Left colon (tissue), 2 donors: ENCODE measurements at regions not wholly inside any gene's neighbourhood (a gene's known extent, or its start where the extent isn't known, plus 50 kb on each side); places are given as distances from the start of the nearest gene placed in this dataset.
A peak's percentile ranks its signal among the peaks of the same experiment; 100 is the strongest.
"Not testable (repeated sequence)": the region's sequence is repeated elsewhere in the genome, so short reads cannot be mapped to it uniquely, and the experiment has no call there.

ENCODE experiments used
- ATAC-seq: fragments of 200-7000 bp; cut with Tn5 transposase; one replicate; pipeline ENCODE4 v1.9.1; 2020; ENCODE audit warnings: mild to moderate bottlenecking, moderate library complexity
- DNase-seq, 2 donors: peaks; one replicate each; pipeline ENCODE4 v3.0.0-alpha.2; 2020
- intact Hi-C, 2 donors: fragments of 100-400 bp; cut with DNase I in 1 of 2; cut with micrococcal nuclease in 1 of 2; formaldehyde crosslinking; loops; one replicate each; pipeline versions ENCODE4 v1.11.2 to v1.14.0; 2022; cut with DNase I, micrococcal nuclease
- donor health status: DM: no; HTN: no; CAD: no.
- donor health status: DM: yes; HTN: yes; CAD: no.

- intact Hi-C loops, DNase-seq, ATAC-seq: not testable (repeated sequence)
Observed at GRCh38 chrX:63198693-63199092, 152.4 kb downstream of the SPIN4 start.

GRCh38 chrX:63192366-63193041 lies 158.6 kb downstream of the SPIN4 start:
- ATAC-seq, DNase-seq, intact Hi-C loops: not testable (repeated sequence)

GRCh38 chrX:63186137-63186536 lies 165.0 kb downstream of the SPIN4 start:
- DNase-seq: no peak
- no peak for ATAC-seq
- intact Hi-C loops: no loop called here

- DNase-seq, ATAC-seq, intact Hi-C loops: not testable (repeated sequence)
Observed at GRCh38 chrX:63179852-63180251, 171.3 kb downstream of the SPIN4 start.

- DNase-seq, ATAC-seq, intact Hi-C loops: not testable (repeated sequence)
Observed at GRCh38 chrX:63176578-63176977, 174.6 kb downstream of the SPIN4 start.

- ATAC-seq, DNase-seq, intact Hi-C loops: not testable (repeated sequence)
Observed at GRCh38 chrX:63173841-63174718, 177.1 kb downstream of the SPIN4 start.

GRCh38 chrX:63169416-63169815 lies 181.7 kb downstream of the SPIN4 start:
- intact Hi-C loops, DNase-seq, ATAC-seq: not testable (repeated sequence)

- ATAC-seq, intact Hi-C loops, DNase-seq: not testable (repeated sequence)
Observed at GRCh38 chrX:63168949-63169348, 182.2 kb downstream of the SPIN4 start.

- DNase-seq, intact Hi-C loops, ATAC-seq: not testable (repeated sequence)
Observed at GRCh38 chrX:63167002-63167401, 184.1 kb downstream of the SPIN4 start.

- intact Hi-C loops, ATAC-seq, DNase-seq: not testable (repeated sequence)
Observed at GRCh38 chrX:63160994-63161393, 190.1 kb downstream of the SPIN4 start.

- ATAC-seq, intact Hi-C loops, DNase-seq: not testable (repeated sequence)
Observed at GRCh38 chrX:63160340-63160739, 190.8 kb downstream of the SPIN4 start.

- ATAC-seq, intact Hi-C loops, DNase-seq: not testable (repeated sequence)
Observed at GRCh38 chrX:63145526-63145925, 205.6 kb downstream of the SPIN4 start.

- ATAC-seq, intact Hi-C loops, DNase-seq: not testable (repeated sequence)
Observed at GRCh38 chrX:63142588-63142987, 208.5 kb downstream of the SPIN4 start.

- intact Hi-C loops, DNase-seq: not testable (repeated sequence)
Observed at GRCh38 chrX:63135859-63136258, 215.3 kb downstream of the SPIN4 start.

GRCh38 chrX:63128509-63128908 lies 222.6 kb downstream of the SPIN4 start:
- intact Hi-C loops: no loop called here
- ATAC-seq (no peak), DNase-seq (peak in 1 of 2 donors; percentile 5)

More at GRCh38 chrX:63135859-63136258, 215.3 kb downstream of the SPIN4 start:
- not testable (repeated sequence) for ATAC-seq

- intact Hi-C loops: no loop called here
- ATAC-seq (no peak), DNase-seq (no peak)
Observed at GRCh38 chrX:63115196-63115595, 235.9 kb downstream of the SPIN4 start.

- intact Hi-C loops: no loop called here
- no peak for DNase-seq
- no peak for ATAC-seq
Observed at GRCh38 chrX:63101879-63102620, 249.1 kb downstream of the SPIN4 start.

- intact Hi-C loops: no loop called here
- no peak for ATAC-seq
- DNase-seq: no peak
Observed at GRCh38 chrX:63058204-63058603, 292.9 kb downstream of the SPIN4 start.

GRCh38 chrX:63050225-63050624 lies 300.9 kb downstream of the SPIN4 start:
- no peak for ATAC-seq
- intact Hi-C loops: no loop called here
- DNase-seq: no peak
